Adrenal gland (tissue), 5 donors: ENCODE measurements at regions not wholly inside any gene's neighbourhood (a gene's known extent, or its start where the extent isn't known, plus 50 kb on each side); places are given as distances from the start of the nearest gene placed in this dataset.

Source experiments
- POLR2A ChIP-seq, 2 donors: fragments of 450-650 bp; IDR thresholded peaks; one replicate each; pipeline ENCODE4 v1.6.1; 2017; ENCODE audit warnings: antibody characterized with exemption in 2 of 2, mild to moderate bottlenecking in 2 of 2, moderate library complexity in 1 of 2
- TF ChIP-seq, protein P1 (sequence below), 6 experiments: fragments of 450-650 bp in 4 of 6; fragments of 200-600 bp in 2 of 6; sonication (generic) in 1 of 6; IDR thresholded peaks; 1 replicate in 5 of 6; 2 replicates in 1 of 6; pipeline versions ENCODE4 v1.5.1 to v1.8.0; 2016 to 2021; ENCODE audit warnings: antibody characterized with exemption in 6 of 6, mild to moderate bottlenecking in 2 of 6, moderate library complexity in 1 of 6
- donor health status: DM: no; HTN: no; CAD: no.

DNA sequence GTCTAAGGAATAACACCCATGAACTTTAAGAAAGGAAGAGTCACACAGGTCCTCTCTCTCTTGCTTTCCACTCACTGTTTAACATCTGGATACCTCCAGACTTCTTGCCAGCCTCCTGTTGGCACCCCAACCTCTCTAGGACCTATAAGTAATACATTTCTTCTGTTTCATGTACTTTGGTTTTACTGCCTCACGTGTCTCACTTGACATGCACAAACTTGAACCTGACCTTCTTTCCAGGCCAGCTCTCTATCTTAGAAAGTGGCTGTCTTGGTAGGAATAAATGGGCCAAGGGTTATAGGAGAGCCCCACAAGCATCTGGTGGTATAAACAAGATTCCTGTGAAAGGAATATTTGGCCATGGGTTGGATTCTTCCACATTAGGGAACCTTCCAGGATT is 614.8 kb upstream of the AGA start:
- TF ChIP-seq, protein P1, sequence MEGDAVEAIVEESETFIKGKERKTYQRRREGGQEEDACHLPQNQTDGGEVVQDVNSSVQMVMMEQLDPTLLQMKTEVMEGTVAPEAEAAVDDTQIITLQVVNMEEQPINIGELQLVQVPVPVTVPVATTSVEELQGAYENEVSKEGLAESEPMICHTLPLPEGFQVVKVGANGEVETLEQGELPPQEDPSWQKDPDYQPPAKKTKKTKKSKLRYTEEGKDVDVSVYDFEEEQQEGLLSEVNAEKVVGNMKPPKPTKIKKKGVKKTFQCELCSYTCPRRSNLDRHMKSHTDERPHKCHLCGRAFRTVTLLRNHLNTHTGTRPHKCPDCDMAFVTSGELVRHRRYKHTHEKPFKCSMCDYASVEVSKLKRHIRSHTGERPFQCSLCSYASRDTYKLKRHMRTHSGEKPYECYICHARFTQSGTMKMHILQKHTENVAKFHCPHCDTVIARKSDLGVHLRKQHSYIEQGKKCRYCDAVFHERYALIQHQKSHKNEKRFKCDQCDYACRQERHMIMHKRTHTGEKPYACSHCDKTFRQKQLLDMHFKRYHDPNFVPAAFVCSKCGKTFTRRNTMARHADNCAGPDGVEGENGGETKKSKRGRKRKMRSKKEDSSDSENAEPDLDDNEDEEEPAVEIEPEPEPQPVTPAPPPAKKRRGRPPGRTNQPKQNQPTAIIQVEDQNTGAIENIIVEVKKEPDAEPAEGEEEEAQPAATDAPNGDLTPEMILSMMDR (IDR thresholded peaks at IDR 0.05): no peak
- TF ChIP-seq POLR2A (IDR thresholded peaks at IDR 0.05): no peak
